HG03045 (cell line): ENCODE measurements at regions not wholly inside any gene's neighbourhood (a gene's known extent, or its start where the extent isn't known, plus 50 kb on each side); places are given as distances from the start of the nearest gene placed in this dataset.

Source experiments
- ATAC-seq: cut with Tn5 transposase; IDR thresholded peaks from one replicate; pipeline ENCODE4 v1.9.1; 2021; ENCODE audit warnings: mild to moderate bottlenecking, moderate library complexity; ENCODE audit not compliant: unreplicated experiment

DNA sequence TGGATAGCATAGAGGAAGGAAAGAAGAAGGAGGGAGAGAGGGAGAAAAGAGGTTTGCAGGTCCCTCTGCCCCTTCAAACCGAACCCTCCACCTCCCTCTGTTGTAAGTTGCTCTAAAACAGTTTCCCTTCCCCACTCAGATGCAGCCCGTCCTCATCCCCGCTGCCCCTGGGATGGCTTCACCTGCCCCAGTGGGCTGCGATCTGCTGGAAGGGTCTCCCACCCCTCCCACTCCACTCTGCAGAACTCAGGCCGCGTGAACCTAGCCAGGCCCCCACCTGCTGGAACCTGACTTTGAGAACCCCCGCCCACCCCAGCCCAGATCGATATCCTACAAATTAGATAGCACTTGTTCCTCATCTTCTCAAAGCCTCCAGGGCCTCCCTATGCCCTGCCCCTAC lies 190.8 kb downstream of the DLL1 start:
- no peak for ATAC-seq

DNA sequence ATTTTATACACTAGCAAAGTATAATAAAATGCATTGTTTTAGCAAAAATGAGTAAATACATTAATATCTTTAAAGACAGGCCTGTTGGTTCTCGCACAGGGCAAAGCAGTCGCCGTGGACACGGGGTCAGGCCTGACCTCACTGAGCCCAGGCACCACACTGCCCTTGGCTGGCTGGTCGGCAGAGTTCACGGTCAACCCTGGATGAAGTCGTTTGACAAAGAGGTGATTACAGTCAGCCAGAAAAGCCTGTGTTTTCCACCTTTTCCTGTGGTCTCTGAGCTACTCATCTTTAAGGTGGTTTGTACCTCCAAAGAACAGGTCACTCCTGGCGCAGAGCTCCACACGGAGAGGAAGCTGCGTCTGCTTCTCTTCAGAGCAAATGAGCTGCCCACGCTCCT lies 191.5 kb downstream of the DLL1 start:
- no peak for ATAC-seq

DNA sequence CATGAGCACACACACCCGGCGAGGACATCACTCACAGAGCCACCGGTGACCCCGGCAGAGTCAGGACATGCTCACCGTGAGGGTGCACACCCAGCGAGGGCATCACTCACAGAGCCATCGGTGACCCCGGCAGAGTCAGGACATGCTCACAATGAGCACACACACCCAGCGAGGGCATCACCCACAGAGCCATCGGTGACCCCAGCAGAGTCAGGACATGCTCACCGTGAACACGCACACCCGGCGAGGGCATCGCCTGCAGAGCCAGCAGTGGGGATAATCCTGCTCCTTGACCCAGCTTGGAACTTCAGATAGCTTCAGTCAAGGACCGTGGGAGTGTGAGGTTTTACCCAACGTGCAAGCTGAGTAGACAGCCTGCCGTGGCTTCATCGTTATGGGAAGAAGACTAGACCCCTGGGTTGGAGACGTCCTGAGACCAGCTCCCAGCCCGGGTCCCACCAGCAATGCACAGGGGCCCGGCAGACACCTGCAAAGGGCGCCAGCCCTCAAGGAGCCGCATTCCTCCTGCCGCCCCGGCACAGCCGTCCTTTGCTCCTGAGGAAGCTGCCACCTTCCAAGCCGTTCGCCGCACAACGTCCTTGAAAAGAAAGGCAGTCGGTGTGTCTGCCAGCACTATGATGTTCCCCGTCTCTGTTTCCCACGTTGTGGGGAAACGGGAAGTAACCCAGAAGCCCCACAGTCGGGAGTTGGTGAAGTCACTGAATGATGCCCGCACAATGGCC lies 192.3 kb downstream of the DLL1 start:
- ATAC-seq = no peak

DNA sequence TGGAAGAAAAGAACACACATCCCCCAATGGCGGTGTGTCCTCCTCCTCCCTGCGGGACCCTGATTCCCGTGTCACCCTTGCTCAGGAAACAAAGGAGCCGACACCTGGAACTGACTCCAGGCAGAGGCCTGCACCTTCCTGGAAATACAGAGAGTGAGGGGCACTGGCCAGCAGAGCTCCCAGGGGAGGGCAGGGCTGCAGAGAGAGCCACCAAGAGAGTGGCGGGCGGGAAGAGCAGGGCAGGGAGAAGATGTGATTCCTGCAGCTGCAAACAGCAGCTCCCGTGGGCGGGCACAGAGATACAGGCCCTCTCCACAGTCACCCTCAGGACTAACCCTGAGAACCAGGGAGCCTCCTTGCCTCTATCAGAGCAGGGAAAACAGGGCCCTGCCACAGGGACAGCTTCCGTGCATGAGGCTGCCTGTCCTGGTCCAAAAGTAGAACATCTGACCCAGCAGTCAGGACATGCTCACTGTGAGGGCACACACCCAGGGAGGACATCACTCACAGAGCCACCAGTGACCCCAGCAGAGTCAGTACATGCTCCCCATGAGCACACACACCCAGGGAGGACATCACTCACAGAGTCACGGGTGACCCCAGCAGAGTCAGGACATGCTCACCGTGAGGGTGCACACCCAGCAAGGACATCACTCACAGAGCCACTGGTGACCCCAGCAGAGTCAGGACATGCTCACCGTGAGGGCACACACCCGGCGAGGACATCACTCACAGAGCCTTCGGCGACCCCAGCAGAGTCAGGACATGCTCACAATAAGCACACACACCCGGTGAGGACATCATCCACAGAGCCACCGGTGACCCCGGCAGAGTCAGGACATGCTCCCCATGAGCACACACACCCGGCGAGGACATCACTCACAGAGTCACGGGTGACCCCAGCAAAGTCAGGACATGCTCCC lies 193.1 kb downstream of the DLL1 start:
- no peak for ATAC-seq

DNA sequence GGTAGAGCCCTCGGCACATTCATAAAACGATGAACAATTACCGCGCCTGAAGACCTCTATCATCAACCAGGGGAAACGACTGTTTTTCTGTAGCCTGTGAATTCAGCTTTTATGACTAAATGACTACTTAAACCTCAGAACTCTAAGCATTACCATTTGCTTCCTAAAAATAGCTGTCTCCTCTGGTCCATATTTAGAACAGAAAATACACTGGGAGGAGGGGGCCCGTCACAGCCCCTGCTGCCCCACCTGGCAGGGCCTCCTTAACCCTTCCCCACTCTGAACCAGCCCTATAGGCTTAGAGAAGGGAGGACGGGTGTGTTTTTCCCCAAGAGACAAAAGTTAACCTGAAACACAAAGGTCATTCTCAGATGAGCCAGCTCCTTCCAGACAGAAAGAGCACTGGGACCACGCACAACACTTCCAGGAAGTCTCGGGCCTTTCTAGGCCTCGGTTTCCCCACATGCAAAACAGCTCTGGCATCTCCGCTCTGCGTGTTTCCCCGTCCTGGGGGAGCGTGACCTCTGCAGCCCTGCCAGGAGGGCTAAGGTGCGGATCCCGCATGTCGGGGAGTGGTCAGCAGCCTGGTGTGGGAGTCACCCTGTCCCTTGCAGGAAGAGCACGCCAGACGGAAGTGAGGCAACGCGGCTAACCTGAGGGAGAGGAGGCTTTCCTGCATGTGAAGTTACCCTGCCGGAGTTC lies 193.9 kb downstream of the DLL1 start:
- ATAC-seq = no peak

DNA sequence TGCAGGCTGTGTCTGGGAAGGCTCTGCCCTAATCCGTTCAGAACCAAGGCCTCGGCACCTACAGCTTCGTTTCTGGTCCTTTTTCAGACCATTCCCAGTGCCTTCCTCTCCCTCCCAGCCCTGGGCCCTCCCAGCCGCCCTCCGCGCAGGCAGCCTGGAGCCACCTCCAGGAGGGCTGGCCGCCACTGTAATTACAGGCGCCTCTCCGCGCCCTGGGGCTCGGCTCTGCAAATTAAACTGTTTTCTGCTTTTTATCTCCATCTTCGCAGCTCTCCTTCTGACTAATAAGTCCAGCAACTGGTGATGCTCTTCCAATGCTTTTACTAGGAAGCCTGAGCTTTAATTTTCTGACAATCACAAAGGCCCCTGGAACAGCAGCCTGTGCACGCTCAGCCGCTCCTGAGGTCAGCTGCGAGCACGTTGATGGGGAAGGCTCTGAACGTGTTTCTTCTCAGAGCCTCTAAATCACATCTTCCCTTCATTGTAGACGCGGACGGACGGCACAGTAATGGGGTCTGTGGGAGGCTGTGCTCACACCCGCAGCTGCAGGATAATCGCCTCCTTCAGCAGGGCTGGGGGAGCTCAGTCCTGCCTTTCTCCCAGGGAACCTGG lies 194.6 kb downstream of the DLL1 start:
- no peak for ATAC-seq

DNA sequence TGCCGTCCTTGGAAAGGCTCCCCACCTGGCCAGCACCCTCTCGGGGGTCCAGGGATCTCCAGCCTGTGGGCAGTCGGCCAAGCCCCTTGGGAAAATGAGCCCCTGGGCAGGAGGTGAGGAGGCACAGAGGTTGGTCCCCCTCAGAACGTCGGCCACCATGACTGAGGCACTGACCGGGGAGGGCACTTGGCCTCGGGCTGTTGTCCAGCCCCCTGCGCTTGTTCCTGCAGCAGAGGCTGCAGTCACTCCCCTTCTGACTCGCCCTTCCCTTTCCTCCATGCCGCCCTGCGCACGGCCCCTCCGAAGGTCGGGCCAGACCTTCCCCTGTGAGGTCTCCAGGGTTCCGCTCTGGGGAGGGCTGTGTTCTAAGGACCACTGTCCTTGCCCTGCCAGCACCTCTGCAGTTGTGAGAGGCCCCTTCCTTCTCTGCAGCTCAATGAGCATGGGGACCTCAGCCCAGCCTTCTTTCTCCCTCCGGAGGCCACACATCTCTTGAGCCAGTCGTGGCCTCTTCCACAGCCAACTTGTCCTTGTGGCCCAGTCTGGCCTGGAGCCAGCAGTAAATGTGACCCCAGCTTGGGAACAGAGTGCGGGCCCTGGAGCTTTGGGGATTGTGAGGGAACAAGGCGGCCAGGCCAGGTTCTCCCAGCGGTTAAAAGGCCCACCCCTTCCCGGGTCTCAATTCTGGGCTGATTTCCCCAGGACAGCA lies 195.5 kb downstream of the DLL1 start:
- ATAC-seq = no peak

DNA sequence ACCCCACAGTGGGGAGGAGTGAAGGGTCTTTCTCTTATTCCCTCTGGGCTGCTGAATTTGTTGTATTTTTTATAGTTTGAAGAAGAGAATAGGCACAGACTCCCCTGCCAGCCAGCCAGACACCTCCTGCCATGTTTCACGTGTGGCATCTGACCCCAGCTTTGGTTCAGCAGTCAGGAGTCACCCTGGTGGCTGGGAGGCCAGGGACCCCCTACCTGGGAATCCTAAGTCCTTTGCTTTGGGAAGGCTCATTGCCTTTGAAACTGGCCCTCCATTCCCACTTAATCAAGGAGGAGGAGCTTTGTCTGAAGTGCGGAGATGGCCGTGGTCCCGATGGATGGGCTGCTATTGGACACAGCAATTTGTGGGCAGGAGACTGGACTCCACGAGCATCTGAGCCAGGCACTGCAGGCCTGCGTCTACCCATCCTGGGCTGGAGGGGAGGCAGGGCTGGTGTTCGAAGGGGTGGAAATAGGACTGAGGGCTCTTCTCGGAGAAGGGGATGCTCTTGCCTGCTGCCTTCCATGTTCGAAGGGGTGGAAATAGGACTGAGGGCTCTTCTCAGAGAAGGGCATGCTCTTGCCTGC lies 196.1 kb downstream of the DLL1 start:
- ATAC-seq = no peak

DNA sequence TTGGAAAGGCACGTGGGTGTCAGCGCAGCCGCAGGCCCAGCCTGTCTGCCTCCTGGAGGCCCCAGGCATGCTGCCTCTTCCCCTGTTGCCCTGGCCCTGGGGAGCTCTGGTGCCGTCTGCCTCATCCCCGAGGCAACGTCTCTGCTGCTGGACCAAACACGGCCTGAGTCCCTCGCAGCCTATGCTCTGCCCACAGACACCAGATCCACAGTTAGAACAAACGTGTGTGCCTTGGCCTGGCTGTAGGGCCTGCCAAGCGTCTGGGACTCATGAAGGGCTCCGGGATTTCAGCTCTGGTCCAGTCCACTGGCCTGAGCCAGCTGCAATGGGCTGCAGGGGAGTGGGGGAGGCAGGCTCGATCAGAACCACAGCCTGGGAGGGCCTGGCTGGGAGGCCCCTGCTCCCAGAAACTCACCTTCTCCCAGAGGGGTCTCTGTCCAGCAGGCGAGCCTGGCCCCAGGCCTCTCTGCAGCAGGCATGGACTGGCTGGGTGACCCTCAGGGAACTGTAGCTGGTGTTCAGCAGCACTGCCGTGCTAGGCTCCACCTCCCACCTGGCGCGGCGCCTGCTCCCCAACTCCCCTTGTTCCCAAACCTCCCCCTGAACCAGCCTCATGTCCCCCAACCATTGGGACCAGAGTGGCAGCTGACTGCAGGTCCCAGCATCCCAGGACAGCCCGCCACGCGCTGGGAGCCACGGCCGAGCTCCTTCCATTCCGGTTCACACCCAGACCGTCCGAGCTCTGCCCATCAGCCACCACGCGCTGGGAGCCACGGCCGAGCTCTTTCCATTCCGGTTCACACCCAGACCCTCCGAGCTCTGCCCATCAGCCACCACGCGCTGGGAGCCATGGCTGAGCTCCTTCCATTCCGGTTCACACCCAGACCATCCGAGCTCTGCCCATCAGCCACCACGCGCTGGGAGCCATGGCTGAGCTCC lies 197.0 kb downstream of the DLL1 start:
- no peak for ATAC-seq

DNA sequence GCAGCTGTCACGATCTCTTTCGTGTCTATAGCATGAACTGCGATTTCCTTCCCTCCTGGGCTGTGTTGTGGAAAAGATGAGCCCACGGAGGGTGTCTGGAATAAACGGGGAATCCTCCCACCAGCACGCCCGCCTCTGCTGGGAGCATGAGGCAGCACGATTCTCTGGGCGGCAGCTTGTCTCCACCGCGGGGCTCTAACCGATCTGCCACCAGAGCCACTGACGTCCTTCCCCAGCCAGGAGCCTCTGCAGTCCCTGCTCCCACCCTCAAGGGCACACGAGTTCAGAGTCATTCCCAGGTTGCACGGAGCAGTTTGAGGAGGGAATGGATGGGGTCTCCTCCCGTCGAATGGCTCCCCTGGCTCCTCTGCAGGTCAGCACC lies 197.6 kb downstream of the DLL1 start:
- ATAC-seq = no peak

DNA sequence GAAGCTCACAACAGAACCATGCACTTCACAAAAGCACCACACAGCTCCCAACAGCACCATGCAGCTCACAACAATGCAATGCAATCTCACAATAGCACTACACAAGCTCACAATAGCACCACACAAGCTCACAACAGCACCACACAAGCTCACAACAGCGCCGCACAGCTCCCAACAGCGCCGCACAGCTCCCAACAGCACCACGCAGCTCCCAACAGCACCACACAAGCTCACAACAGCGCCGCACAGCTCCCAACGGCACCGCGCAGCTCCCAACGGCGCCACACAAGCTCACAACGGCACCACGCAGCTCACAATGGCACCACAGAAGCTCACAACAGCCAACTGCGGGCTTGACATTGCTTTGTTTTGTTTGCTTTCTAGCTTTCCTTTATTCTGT lies 198.1 kb downstream of the DLL1 start:
- no peak for ATAC-seq

DNA sequence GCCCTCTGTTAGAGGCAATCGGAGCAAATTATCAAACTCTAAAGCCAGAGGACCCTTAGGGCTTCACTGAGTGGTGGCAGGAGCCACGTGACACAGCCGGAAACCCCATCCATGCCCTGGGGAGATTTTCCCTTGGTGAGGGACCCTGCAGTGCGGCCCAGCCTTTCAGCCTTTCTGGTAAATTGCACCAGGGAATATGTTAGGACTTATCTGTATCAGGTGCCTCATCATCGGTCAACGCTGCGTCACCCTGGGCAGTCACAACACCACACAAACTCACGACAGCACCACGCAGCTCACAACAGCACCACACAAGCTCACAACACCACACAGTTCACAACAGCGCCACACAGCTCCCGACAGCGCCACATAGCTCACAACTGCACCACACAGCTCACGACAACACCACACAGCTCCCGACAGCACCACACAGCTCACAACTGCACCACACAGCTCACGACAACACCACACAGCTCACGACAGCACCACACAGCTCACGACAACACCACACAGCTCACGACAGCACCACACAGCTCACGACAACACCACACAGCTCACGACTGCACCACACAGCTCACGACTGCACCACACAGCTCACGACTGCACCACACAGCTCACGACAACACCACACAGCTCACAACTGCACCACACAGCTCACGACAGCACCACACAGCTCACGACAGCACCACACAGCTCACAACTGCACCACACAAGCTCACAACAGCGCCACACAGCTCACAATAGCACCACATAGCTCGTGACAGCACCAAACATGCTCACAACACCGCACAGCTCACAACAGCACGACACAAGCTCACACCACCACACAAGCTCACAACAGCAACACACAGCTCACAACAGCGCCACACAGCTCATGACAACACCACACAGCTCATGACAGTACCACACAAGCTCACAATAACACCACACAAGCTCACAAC lies 199.0 kb downstream of the DLL1 start:
- no peak for ATAC-seq

DNA sequence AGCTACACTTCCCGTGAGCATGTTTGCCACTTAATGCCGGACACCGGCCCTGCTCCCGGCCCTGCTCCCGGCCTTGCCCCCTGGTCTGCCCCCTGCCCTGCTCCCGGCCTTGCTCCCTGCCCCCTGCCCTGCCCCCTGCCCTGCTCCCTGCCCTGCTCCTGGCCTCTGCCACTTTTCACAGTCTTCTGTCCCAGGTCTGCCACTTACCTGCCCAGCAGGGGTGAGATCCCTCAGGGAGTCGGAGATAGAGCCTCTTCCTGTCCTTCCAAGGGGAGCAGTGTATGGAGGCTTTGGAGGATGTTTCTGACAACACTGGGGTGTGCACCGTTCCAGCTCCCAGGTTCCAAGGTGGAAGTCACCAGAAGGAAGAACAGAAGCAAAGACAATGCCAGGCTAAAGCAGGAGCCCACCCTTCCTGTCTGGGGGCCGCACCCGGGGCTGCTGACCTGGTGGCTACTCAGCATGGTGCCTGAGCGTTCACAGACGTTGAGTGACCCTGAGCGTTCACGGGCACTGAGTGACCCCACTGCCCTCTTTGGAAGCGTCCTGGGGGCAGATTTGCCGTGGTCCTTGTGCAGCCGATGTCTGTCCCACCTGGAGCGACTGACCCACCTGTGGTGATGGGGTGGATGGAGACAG lies 199.8 kb downstream of the DLL1 start:
- no peak for ATAC-seq

DNA sequence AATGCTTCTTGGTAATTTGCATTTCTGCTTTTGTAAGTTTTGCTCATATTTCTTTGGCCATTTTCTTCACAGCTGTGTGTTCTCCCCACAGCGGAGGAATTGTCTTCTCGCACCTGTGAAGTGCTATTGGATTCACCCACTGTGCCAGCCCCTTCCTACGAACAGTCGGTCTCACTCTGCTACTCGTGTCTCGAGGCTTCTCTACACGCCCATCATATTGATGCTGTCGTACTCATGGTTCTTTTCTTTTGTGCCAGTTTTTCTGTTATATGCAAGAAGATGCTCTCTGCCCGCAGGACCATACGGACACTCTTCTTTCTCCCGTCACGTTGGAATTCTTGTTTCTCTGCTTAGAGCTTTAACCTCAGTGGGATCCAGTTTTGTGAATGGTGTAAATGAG lies 200.3 kb downstream of the DLL1 start:
- no peak for ATAC-seq

DNA sequence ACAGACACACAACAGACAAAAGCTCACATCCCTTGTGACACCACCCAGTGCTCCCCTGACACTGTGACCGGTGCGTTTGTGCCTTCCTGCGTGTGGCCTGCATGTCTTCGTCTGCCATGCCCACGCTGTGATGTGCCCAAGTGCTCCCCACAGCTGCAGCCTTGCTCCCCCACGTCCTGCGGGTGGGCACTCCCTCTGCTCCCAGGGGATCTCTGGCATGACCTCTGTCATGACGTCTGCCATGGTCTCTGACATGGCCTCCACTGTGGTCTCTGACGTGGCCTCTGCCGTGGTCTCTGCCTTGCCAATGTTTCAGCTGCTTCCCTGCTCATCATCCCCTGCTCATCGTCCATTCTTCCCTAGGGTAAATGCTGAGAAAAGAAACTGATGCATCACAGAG lies 200.9 kb downstream of the DLL1 start:
- peak; percentile 7 for ATAC-seq

DNA sequence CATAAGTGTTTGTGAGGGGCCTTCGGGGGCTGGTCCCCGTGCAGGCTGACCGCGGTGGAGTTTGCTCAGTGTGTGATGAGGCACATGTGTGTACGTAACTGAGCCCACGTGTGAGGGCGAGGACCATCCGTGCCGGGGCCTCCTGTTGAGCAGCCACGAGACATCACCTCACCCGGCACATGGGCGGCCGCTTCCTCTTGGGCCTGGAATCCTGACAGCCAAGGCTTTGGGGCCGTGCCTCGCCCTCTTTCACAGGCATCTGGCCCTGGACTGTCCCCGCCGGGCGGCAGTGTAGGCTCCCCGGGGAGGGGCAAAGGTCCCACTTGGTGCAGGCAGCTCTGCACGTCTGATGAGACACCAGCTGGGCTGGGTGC lies 202.3 kb downstream of the DLL1 start:
- ATAC-seq = peak; percentile 12

DNA sequence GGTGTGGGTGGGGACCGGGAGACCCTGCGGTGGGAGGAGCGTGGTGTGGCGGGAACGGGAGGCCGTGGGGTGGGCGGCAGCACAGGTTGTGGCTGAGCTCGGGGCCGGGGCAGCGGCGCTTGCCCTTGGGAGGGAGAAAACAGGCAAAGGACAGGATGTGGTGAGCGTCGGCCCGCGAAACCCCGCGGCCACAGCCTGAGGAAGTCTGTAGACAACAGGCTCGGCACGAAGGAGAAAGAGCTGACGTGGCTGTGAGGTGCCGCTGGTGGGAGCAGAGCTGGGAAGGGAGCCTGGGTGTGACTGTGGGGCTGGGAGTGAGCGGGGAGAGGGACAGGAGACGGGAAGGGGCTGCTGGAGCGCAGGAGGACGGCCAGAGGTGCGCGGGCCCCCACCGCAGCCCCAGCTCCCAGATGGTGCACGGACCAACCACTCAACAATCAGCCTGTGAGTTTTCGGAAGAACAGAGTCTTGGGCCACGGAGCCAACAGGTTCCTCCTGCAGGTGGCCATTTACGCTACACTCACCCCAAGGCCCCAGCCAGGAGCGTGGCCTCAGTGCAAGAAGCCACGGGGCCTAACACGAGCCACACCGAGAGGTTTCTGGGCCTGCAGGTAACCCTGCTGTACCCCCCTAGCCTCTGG lies 202.8 kb downstream of the DLL1 start:
- peak; percentile 63 for ATAC-seq
